NCI-H2029 (cell line): ENCODE measurements at regions not wholly inside any gene's neighbourhood (a gene's known extent, or its start where the extent isn't known, plus 50 kb on each side); places are given as distances from the start of the nearest gene placed in this dataset.
"Not testable (repeated sequence)": the region's sequence is repeated elsewhere in the genome, so short reads cannot be mapped to it uniquely, and the experiment has no call there.

Source experiments
- DNase-seq: peaks from one replicate; lab custom pipeline; 2025; lab: John Stamatoyannopoulos, UW

- DNase-seq: no peak
Observed at GRCh38 chr11:92607969-92608722, 361.3 kb upstream of the MTNR1B start.

- DNase-seq: no peak
Observed at GRCh38 chr11:92611157-92611556, 358.3 kb upstream of the MTNR1B start.

- DNase-seq: not testable (repeated sequence)
Observed at GRCh38 chr11:92618020-92618419, 351.4 kb upstream of the MTNR1B start.

GRCh38 chr11:92623055-92623454 lies 346.4 kb upstream of the MTNR1B start:
- no peak for DNase-seq

GRCh38 chr11:92625894-92626293 lies 343.6 kb upstream of the MTNR1B start:
- DNase-seq: no peak

GRCh38 chr11:92626624-92627023 lies 342.8 kb upstream of the MTNR1B start:
- no peak for DNase-seq

GRCh38 chr11:92627615-92628256 lies 341.7 kb upstream of the MTNR1B start:
- no peak for DNase-seq

- DNase-seq: peak; percentile 41
Observed at GRCh38 chr11:92628401-92629292, 340.8 kb upstream of the MTNR1B start.

- no peak for DNase-seq
Observed at GRCh38 chr11:92632495-92632894, 337.0 kb upstream of the MTNR1B start.

- no peak for DNase-seq
Observed at GRCh38 chr11:92633820-92634219, 335.6 kb upstream of the MTNR1B start.

GRCh38 chr11:92636543-92637188 lies 332.8 kb upstream of the MTNR1B start:
- no peak for DNase-seq

GRCh38 chr11:92638678-92639077 lies 330.8 kb upstream of the MTNR1B start:
- DNase-seq: no peak

- no peak for DNase-seq
Observed at GRCh38 chr11:92642177-92642931, 327.1 kb upstream of the MTNR1B start.

- no peak for DNase-seq
Observed at GRCh38 chr11:92643827-92644226, 325.6 kb upstream of the MTNR1B start.

- DNase-seq: no peak
Observed at GRCh38 chr11:92644595-92645445, 324.6 kb upstream of the MTNR1B start.

- DNase-seq: no peak
Observed at GRCh38 chr11:92651159-92651558, 318.3 kb upstream of the MTNR1B start.

GRCh38 chr11:92653454-92653853 lies 316.0 kb upstream of the MTNR1B start:
- DNase-seq: no peak

GRCh38 chr11:92656783-92657182 lies 312.7 kb upstream of the MTNR1B start:
- no peak for DNase-seq

GRCh38 chr11:92657226-92657625 lies 312.2 kb upstream of the MTNR1B start:
- no peak for DNase-seq

GRCh38 chr11:92658733-92659132 lies 310.7 kb upstream of the MTNR1B start:
- DNase-seq: no peak
